GM12865 (cell line): ENCODE measurements at regions not wholly inside any gene's neighbourhood (a gene's known extent, or its start where the extent isn't known, plus 50 kb on each side); places are given as distances from the start of the nearest gene placed in this dataset.

Experiments
- DNase-seq: peaks from one replicate; pipeline ENCODE4 v3.0.0; 2010; ENCODE audit warnings: low read depth
- H3K4me3 ChIP-seq: 2 replicates; pipeline ENCODE4 v1.5.1; 2011; ENCODE audit warnings: mild to moderate bottlenecking, low read depth, low read length, control low read depth
- TF ChIP-seq, protein P1 (sequence below): IDR thresholded peaks from 2 replicates; pipeline ENCODE4 v1.5.1; 2011; ENCODE audit warnings: low read length, control low read depth, low read depth, inconsistent platforms; ENCODE audit not compliant: insufficient read depth; ENCODE audit errors: missing control alignments

DNA sequence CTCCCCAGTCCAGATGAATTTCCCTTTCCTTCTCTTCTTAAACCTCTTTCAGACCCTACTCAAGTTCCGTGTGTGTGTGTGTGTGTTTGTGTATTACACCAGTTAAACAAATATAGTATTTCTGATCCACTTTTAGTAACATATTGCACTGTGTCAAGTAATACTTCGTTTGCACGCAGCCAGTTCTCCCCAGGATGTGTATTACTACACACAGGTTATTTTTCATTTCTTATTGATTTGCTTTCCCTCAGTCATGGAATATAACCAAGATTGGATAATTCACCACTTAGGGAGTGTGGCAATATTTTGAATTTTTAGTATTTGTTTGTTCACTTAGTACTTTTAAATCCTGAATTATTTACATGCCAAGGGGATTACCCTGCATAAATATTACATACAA lies 667.0 kb downstream of the NR2F2 start:
- no peak for DNase-seq
- H3K4me3 ChIP-seq = no peak overlapping the region
- TF ChIP-seq, protein P1, sequence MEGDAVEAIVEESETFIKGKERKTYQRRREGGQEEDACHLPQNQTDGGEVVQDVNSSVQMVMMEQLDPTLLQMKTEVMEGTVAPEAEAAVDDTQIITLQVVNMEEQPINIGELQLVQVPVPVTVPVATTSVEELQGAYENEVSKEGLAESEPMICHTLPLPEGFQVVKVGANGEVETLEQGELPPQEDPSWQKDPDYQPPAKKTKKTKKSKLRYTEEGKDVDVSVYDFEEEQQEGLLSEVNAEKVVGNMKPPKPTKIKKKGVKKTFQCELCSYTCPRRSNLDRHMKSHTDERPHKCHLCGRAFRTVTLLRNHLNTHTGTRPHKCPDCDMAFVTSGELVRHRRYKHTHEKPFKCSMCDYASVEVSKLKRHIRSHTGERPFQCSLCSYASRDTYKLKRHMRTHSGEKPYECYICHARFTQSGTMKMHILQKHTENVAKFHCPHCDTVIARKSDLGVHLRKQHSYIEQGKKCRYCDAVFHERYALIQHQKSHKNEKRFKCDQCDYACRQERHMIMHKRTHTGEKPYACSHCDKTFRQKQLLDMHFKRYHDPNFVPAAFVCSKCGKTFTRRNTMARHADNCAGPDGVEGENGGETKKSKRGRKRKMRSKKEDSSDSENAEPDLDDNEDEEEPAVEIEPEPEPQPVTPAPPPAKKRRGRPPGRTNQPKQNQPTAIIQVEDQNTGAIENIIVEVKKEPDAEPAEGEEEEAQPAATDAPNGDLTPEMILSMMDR = no peak

DNA sequence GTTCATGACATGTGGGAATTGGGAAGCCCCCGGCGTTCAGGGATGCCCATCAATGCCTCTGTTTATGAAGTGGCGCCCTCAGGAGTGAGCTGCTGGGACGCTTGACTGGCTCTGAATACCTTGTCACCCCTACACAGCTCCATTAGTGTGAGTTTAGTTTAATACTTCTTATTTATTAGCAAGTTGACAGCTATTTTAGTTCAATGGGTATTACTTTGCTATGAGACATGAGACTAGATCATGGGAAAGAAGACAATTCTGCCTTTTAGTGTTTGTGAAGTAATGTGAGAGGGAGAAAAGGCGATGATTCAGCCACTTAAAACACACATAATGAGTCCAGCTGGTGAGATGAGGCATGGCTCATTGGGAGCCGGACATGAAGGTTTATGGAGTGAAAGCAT lies 678.5 kb downstream of the NR2F2 start:
- H3K4me3 ChIP-seq = no peak overlapping the region
- DNase-seq = no peak
- TF ChIP-seq, protein P1 = no peak

DNA sequence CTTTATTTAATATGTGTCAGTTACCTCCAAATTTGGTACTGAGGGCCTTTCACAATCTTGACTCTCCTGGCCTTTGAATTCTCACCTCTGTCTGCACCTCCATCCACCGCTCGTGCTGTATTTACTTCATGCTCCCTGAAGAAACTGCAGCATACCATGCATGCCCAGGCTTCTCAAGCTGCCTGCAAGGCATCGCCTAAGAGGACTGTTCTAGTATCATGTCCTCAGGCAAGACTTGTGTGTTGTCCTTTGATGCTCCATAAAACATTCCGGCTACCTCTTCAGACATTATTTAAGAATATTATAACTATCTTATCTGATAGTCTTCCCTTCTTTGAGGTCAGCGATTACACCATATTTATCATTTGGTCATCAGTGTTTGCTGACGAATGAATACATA lies 682.5 kb downstream of the NR2F2 start:
- no peak overlapping the region for H3K4me3 ChIP-seq
- TF ChIP-seq, protein P1 = no peak
- no peak for DNase-seq

DNA sequence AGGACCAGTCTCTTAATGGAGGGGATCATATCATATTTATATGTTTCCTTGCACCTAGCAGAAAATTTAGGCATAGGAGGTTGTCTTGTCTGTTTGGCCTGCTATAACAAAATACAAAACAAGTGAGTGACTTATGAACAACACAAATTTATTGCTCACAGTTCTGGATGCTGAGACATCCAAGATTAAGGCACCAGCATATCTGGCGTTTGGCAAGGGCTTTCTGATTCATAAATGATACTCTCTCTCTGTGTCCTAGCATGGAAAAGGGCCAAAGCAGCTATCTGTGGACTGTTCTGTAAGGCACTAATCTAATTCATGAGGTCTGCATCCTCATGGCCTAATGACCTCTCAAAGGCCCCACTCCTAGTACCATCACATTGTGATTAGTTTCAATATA lies 683.0 kb downstream of the NR2F2 start:
- DNase-seq = no peak
- no peak overlapping the region for H3K4me3 ChIP-seq
- TF ChIP-seq, protein P1 = no peak

DNA sequence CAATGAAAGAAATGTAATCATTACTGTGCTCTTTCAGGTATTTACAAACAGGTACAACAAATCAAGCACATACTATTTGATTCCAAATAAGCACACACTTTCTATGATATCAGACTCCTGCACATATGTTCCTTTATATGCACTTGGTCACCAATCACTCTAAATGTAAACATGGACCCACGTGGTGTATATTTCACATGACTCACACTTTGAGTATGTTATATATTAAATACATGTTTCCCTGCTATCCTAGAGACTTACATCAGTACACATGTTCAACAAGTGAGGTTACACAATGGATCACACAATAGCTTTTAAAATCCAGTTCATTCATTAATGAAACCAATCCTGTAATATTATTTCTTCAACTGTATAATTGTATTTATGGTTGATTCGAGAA lies 683.5 kb downstream of the NR2F2 start:
- TF ChIP-seq, protein P1 = no peak
- DNase-seq = no peak
- no peak overlapping the region for H3K4me3 ChIP-seq

DNA sequence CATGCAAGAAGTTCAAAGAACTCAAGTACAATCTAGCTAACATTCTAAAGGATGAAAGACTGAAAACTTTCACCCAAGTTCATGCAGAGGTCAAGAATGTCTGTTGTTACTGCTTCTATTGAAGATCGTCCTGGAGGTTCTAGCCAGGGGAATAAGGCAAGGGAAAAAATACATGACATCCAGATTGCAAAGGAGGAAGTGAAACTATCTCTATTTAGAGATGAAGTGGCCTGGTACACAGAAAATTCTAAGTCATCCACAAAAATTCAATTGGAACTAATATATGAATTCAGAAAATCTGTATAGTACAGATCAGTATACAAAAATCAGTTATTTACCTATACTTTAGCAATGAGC lies 693.0 kb downstream of the NR2F2 start:
- no peak for DNase-seq
- TF ChIP-seq, protein P1 = no peak
- H3K4me3 ChIP-seq = no peak overlapping the region

DNA sequence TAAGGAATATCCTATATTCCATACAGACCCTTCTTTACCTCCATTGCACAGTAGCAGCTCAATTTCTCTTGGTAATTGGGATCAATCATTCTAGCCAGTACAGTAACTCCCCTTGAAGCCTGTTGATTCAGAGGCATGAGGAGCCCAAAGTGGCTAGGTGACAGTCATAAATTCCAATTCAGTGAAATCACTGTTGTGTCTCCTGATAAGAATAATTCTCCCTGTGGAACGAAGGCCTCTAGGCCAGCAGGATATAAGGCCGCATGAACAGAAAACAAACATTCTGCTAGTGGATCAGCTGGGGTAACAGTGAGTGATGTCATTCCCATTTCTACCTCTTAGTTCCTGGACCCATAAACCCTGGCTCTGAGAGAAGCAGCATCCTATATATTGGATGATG lies 696.3 kb downstream of the NR2F2 start:
- no peak for DNase-seq
- TF ChIP-seq, protein P1 = no peak
- H3K4me3 ChIP-seq = no peak overlapping the region
